ENCODE measurements at regions not wholly inside any gene's neighbourhood (a gene's known extent, or its start where the extent isn't known, plus 50 kb on each side); places are given as distances from the start of the nearest gene placed in this dataset.

DNA sequence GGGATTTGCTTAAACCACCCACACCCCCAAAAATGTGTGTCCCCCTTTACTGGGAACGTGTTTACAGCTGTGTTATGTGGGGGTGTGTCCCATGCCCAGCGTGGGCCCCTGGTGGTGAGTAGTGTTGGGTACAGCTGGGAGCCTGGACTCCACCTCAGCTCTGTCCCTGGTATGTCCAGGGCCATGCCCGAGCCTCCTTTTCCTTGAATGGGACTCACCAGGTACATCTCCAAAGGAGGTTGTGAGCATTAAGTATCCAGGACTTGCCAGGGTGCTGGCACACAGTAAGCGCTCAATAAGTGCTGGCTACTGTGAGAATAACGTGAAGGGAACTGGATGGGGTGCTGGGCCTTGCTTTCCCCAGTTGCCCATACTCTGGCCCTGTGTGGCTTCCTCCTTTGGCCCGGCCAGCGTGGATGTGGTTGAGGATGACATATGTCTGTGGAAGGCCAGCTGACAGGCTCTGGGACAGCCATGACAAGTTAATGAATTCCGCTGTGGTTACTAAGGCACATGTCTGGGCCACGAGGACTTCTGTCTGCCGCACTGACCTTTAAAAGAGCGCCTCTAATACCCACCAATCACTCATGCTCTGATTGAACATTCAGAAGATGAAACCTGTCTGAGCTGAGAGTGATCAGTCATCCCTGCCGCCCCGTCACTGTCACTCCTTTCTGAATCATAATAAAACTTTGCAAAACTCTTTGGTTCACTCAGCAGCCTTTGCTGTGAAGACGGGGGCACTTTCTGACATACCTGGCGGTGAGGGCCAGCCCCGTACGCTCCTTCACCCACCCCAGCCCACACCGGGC lies 74.7 kb downstream of the DIO3 start:
- TF ChIP-seq, protein P1, sequence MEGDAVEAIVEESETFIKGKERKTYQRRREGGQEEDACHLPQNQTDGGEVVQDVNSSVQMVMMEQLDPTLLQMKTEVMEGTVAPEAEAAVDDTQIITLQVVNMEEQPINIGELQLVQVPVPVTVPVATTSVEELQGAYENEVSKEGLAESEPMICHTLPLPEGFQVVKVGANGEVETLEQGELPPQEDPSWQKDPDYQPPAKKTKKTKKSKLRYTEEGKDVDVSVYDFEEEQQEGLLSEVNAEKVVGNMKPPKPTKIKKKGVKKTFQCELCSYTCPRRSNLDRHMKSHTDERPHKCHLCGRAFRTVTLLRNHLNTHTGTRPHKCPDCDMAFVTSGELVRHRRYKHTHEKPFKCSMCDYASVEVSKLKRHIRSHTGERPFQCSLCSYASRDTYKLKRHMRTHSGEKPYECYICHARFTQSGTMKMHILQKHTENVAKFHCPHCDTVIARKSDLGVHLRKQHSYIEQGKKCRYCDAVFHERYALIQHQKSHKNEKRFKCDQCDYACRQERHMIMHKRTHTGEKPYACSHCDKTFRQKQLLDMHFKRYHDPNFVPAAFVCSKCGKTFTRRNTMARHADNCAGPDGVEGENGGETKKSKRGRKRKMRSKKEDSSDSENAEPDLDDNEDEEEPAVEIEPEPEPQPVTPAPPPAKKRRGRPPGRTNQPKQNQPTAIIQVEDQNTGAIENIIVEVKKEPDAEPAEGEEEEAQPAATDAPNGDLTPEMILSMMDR (IDR thresholded peaks at IDR 0.05; ENCODE audit: low read depth, low read length, missing input control), result no peak
- TF ChIP-seq FOXA2 (IDR thresholded peaks at IDR 0.05) (no peak), HNF4A (conservative IDR thresholded peaks at IDR 0.05) (no peak), YY1 (IDR thresholded peaks at IDR 0.05) (no peak), RXRA (IDR thresholded peaks at IDR 0.05) (no peak), TAF1 (conservative IDR thresholded peaks at IDR 0.05) (no peak)
- TF ChIP-seq, protein P2, sequence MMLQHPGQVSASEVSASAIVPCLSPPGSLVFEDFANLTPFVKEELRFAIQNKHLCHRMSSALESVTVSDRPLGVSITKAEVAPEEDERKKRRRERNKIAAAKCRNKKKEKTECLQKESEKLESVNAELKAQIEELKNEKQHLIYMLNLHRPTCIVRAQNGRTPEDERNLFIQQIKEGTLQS (IDR thresholded peaks at IDR 0.05), result no peak
